ENCODE measurements at regions not wholly inside any gene's neighbourhood (a gene's known extent, or its start where the extent isn't known, plus 50 kb on each side); places are given as distances from the start of the nearest gene placed in this dataset.

- TF ChIP-seq CTCF (IDR thresholded peaks at IDR 0.05; ENCODE audit: extremely low read depth, low read depth, low read length): no peak
- Histone ChIP-seq H3K27me3 (ENCODE audit: insufficient read depth, low read length) (no peaks in the 10 kb centered on the region), H2AFZ (ENCODE audit: low read length) (no peak overlapping the region), H3K4me1 (ENCODE audit: insufficient read depth, low read length) (no peaks in the 10 kb centered on the region), H3K79me2 (ENCODE audit: insufficient read depth, low read length) (no peaks in the 10 kb centered on the region), H3K36me3 (ENCODE audit: insufficient read depth, low read length) (no peaks in the 10 kb centered on the region), H3K4me2 (ENCODE audit: insufficient read depth, low read length) (no peak overlapping the region), H3K27ac (ENCODE audit: low read depth, low read length) (no peak overlapping the region), H4K20me1 (ENCODE audit: insufficient read depth, low read length) (no peaks in the 10 kb centered on the region), H3K4me3 (ENCODE audit: insufficient read depth, low read length) (no peak overlapping the region), H3K9me3 (ENCODE audit: low read depth, low read length) (no peaks in the 10 kb centered on the region)
- DNase-seq (ENCODE audit: insufficient read length, low spot score, missing footprints): no peak
Measured at GRCh38 chr2:15855766-15856260, 84.5 kb upstream of the MYCN start.

- H4K20me1 ChIP-seq (ENCODE audit: insufficient read depth, low read length): no peaks in the 10 kb centered on the region
- no peak overlapping the region for H3K4me2 ChIP-seq (ENCODE audit: insufficient read depth, low read length)
- TF ChIP-seq CTCF (IDR thresholded peaks at IDR 0.05; ENCODE audit: extremely low read depth, low read depth, low read length): no peak
- H3K36me3 ChIP-seq (ENCODE audit: insufficient read depth, low read length): no peaks in the 10 kb centered on the region
- no peak overlapping the region for H3K4me3 ChIP-seq (ENCODE audit: insufficient read depth, low read length)
- H3K27me3 ChIP-seq (ENCODE audit: insufficient read depth, low read length): no peaks in the 10 kb centered on the region
- H3K27ac ChIP-seq (ENCODE audit: low read depth, low read length): no peak overlapping the region
- H3K9me3 ChIP-seq (ENCODE audit: low read depth, low read length): no peaks in the 10 kb centered on the region
- H3K4me1 ChIP-seq (ENCODE audit: insufficient read depth, low read length): no peaks in the 10 kb centered on the region
- no peaks in the 10 kb centered on the region for H3K79me2 ChIP-seq (ENCODE audit: insufficient read depth, low read length)
- DNase-seq (ENCODE audit: insufficient read length, low spot score, missing footprints): no peak
- H2AFZ ChIP-seq (ENCODE audit: low read length): no peak overlapping the region
Measured at GRCh38 chr2:15856318-15856717, 84.0 kb upstream of the MYCN start.

DNA sequence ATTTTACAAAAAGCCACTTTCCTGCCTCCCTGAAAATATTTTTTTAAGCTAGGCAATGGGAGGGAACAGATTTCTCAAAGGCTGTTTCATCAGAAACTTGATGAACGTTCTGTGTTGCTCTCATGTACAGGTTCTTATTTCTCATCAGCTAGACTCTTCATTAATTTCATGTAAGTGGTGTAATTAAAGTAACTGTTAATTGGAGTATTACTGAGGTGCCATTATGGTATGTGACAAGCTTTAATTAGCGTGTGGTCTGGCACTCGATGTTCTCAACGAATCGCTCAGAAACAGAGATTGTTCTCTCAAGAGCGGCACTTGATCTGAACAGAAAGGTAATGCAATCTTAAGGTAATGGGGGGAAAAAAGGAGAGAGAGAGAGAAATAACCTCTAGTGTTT lies 81.9 kb upstream of the MYCN start:
- Histone ChIP-seq H3K27ac (ENCODE audit: low read depth, low read length) (no peak overlapping the region), H2AFZ (ENCODE audit: low read length) (no peak overlapping the region), H3K9me3 (ENCODE audit: low read depth, low read length) (no peaks in the 10 kb centered on the region), H4K20me1 (ENCODE audit: insufficient read depth, low read length) (no peaks in the 10 kb centered on the region), H3K79me2 (ENCODE audit: insufficient read depth, low read length) (no peaks in the 10 kb centered on the region), H3K4me1 (ENCODE audit: insufficient read depth, low read length) (no peaks in the 10 kb centered on the region), H3K4me2 (ENCODE audit: insufficient read depth, low read length) (no peak overlapping the region), H3K4me3 (ENCODE audit: insufficient read depth, low read length) (no peak overlapping the region), H3K27me3 (ENCODE audit: insufficient read depth, low read length) (no peaks in the 10 kb centered on the region), H3K36me3 (ENCODE audit: insufficient read depth, low read length) (no peaks in the 10 kb centered on the region)
- no peak for TF ChIP-seq CTCF (IDR thresholded peaks at IDR 0.05; ENCODE audit: extremely low read depth, low read depth, low read length)
- no peak for DNase-seq (ENCODE audit: insufficient read length, low spot score, missing footprints)

- TF ChIP-seq CTCF (IDR thresholded peaks at IDR 0.05; ENCODE audit: extremely low read depth, low read depth, low read length): no peak
- H3K79me2 ChIP-seq (ENCODE audit: insufficient read depth, low read length): no peaks in the 10 kb centered on the region
- no peaks in the 10 kb centered on the region for H3K36me3 ChIP-seq (ENCODE audit: insufficient read depth, low read length)
- no peak overlapping the region for H2AFZ ChIP-seq (ENCODE audit: low read length)
- H3K4me2 ChIP-seq (ENCODE audit: insufficient read depth, low read length): no peak overlapping the region
- H4K20me1 ChIP-seq (ENCODE audit: insufficient read depth, low read length): no peaks in the 10 kb centered on the region
- no peak overlapping the region for H3K27ac ChIP-seq (ENCODE audit: low read depth, low read length)
- no peaks in the 10 kb centered on the region for H3K27me3 ChIP-seq (ENCODE audit: insufficient read depth, low read length)
- no peaks in the 10 kb centered on the region for H3K4me1 ChIP-seq (ENCODE audit: insufficient read depth, low read length)
- no peak overlapping the region for H3K4me3 ChIP-seq (ENCODE audit: insufficient read depth, low read length)
- DNase-seq (ENCODE audit: insufficient read length, low spot score, missing footprints): no peak
- H3K9me3 ChIP-seq (ENCODE audit: low read depth, low read length): no peaks in the 10 kb centered on the region
Measured at GRCh38 chr2:15860051-15860663, 80.2 kb upstream of the MYCN start.

Data from osteoblast (primary cell).